ENCODE measurements at regions not wholly inside any gene's neighbourhood (a gene's known extent, or its start where the extent isn't known, plus 50 kb on each side); places are given as distances from the start of the nearest gene placed in this dataset.

DNA sequence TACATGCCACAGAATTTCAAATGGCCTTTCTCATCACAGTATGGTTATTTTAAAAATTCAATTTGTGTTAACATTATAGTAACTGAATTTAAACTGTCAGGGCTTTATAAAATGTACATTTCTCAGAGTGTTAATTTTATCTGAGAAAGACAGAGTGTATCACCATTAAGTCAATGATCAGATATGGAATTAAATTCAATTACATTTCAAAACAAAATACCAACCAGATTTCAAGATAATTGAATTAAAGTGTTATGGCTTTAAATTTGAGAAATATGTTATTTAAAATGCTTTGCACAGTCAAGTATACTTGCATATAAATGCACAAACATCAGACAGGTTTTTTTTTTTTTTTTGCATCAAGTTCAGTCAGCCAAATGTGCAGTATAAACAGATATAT lies 1574.4 kb downstream of the BRINP3 start:
- DNase-seq = no peak
- Histone ChIP-seq H3K79me2 (ENCODE audit: low read length) (no peaks in the 10 kb centered on the region), H2AFZ (ENCODE audit: low read length) (no peak overlapping the region), H3K9me2 (replicated peaks; ENCODE audit: insufficient read depth, low read length) (no peaks in the 10 kb centered on the region), H3K9me3 (replicated peaks; ENCODE audit: insufficient read depth, low read length) (no peaks in the 10 kb centered on the region), H3K9ac (ENCODE audit: low read length) (no peak overlapping the region), H3K27ac (ENCODE audit: low read length) (no peak overlapping the region), H4K20me1 (ENCODE audit: insufficient read depth, low read length) (no peaks in the 10 kb centered on the region), H3K27me3 (replicated peaks; ENCODE audit: insufficient read depth, low read length) (no peaks in the 10 kb centered on the region), H3F3A (ENCODE audit: insufficient read depth, low read length) (no peaks in the 10 kb centered on the region), H3K4me2 (ENCODE audit: low read depth, low read length) (no peak overlapping the region), H3K4me1 (ENCODE audit: low read length) (no peaks in the 10 kb centered on the region), H3K36me3 (replicated peaks; ENCODE audit: insufficient read depth, low read length) (no peaks in the 10 kb centered on the region), H3K4me3 (ENCODE audit: low read length) (no peak overlapping the region)
- TF ChIP-seq, protein P1, sequence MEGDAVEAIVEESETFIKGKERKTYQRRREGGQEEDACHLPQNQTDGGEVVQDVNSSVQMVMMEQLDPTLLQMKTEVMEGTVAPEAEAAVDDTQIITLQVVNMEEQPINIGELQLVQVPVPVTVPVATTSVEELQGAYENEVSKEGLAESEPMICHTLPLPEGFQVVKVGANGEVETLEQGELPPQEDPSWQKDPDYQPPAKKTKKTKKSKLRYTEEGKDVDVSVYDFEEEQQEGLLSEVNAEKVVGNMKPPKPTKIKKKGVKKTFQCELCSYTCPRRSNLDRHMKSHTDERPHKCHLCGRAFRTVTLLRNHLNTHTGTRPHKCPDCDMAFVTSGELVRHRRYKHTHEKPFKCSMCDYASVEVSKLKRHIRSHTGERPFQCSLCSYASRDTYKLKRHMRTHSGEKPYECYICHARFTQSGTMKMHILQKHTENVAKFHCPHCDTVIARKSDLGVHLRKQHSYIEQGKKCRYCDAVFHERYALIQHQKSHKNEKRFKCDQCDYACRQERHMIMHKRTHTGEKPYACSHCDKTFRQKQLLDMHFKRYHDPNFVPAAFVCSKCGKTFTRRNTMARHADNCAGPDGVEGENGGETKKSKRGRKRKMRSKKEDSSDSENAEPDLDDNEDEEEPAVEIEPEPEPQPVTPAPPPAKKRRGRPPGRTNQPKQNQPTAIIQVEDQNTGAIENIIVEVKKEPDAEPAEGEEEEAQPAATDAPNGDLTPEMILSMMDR (IDR thresholded peaks at IDR 0.05; ENCODE audit: low read length) = no peak
- no peak for TF ChIP-seq EZH2phosphoT487 (IDR thresholded peaks at IDR 0.05; ENCODE audit: low read length)

DNA sequence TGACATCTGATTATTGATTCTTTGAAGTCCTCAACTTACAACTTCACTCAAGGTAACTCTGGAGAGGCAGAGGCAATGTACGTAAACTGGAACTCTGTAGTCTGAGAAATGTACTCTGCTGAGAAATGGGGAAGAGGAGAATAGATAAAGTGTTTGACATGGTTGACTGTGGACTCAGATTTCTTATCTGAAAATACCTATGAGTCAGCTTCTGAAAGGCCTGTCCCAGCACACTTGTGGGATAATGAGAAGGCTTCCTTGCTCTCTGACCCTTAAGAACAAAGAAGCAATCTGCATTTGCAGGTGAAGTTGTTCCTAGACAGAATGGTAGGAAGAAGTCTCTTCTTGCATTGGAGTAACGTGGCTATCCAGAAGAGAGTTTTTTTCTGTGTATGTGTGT lies 1573.5 kb downstream of the BRINP3 start:
- no peaks in the 10 kb centered on the region for H3K4me1 ChIP-seq (ENCODE audit: low read length)
- no peaks in the 10 kb centered on the region for H3K27me3 ChIP-seq (replicated peaks; ENCODE audit: insufficient read depth, low read length)
- no peak overlapping the region for H3K9ac ChIP-seq (ENCODE audit: low read length)
- H3K79me2 ChIP-seq (ENCODE audit: low read length) = no peaks in the 10 kb centered on the region
- H3K36me3 ChIP-seq (replicated peaks; ENCODE audit: insufficient read depth, low read length) = no peaks in the 10 kb centered on the region
- no peak overlapping the region for H3K4me2 ChIP-seq (ENCODE audit: low read depth, low read length)
- H3F3A ChIP-seq (ENCODE audit: insufficient read depth, low read length) = no peaks in the 10 kb centered on the region
- H3K9me2 ChIP-seq (replicated peaks; ENCODE audit: insufficient read depth, low read length) = no peaks in the 10 kb centered on the region
- no peaks in the 10 kb centered on the region for H3K9me3 ChIP-seq (replicated peaks; ENCODE audit: insufficient read depth, low read length)
- no peak for DNase-seq
- H2AFZ ChIP-seq (ENCODE audit: low read length) = no peak overlapping the region
- no peak for TF ChIP-seq EZH2 (optimal IDR thresholded peaks at IDR 0.05; ENCODE audit: low read depth, low read length)
- no peak for TF ChIP-seq EZH2phosphoT487 (IDR thresholded peaks at IDR 0.05; ENCODE audit: low read length)
- TF ChIP-seq, protein P1 (IDR thresholded peaks at IDR 0.05; ENCODE audit: low read length) = no peak
- no peak overlapping the region for H3K27ac ChIP-seq (ENCODE audit: low read length)
- H3K4me3 ChIP-seq (ENCODE audit: low read length) = no peak overlapping the region
- H4K20me1 ChIP-seq (ENCODE audit: insufficient read depth, low read length) = no peaks in the 10 kb centered on the region

DNA sequence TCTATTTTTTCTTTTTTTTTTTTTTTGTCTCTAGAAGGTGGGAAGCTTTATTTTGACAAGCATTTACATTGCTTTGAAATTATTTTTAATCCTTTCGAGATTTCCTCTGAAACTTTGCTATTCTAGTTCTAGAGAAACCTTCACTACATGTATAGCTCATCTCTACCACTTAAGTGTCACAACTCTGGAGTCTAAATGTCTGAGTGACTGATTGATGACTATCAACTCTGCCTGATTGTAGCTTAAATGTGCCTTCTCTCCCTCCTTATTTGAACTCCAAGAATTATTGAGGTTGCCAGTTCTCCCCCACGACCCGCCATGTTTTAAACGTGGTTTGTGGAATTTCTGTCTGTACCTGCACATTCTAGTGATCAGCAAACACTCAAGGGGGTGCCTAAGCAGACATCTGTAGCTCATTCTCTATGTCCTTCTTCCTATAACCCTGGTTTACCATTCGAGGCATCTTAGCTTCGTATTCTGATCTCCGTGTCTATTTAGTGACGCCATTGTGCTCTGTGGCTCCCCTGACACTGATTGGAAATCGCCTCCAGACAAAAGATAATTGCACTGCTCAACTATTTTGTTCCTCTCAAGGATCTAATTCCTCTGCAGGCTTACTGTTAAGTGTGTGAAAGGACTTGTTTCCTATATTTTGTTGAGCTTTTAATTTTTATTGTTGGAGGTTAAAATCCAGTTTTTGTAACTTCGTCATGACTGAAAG lies 1570.6 kb downstream of the BRINP3 start:
- no peaks in the 10 kb centered on the region for H4K20me1 ChIP-seq (ENCODE audit: insufficient read depth, low read length)
- no peak overlapping the region for H3K9ac ChIP-seq (ENCODE audit: low read length)

More for the DNA sequence above, 1570.6 kb downstream of the BRINP3 start:
- no peak for DNase-seq
- H3K27me3 ChIP-seq (replicated peaks; ENCODE audit: insufficient read depth, low read length) = no peaks in the 10 kb centered on the region
- no peaks in the 10 kb centered on the region for H3K4me1 ChIP-seq (ENCODE audit: low read length)
- TF ChIP-seq, protein P1 (IDR thresholded peaks at IDR 0.05; ENCODE audit: low read length) = no peak
- TF ChIP-seq EZH2phosphoT487 (IDR thresholded peaks at IDR 0.05; ENCODE audit: low read length) (no peak), EZH2 (optimal IDR thresholded peaks at IDR 0.05; ENCODE audit: low read depth, low read length) (no peak)
- H3K4me3 ChIP-seq (ENCODE audit: low read length) = no peak overlapping the region
- H3K4me2 ChIP-seq (ENCODE audit: low read depth, low read length) = no peak overlapping the region
- H3F3A ChIP-seq (ENCODE audit: insufficient read depth, low read length) = no peaks in the 10 kb centered on the region
- no peaks in the 10 kb centered on the region for H3K9me2 ChIP-seq (replicated peaks; ENCODE audit: insufficient read depth, low read length)
- no peaks in the 10 kb centered on the region for H3K9me3 ChIP-seq (replicated peaks; ENCODE audit: insufficient read depth, low read length)
- H3K36me3 ChIP-seq (replicated peaks; ENCODE audit: insufficient read depth, low read length) = no peaks in the 10 kb centered on the region
- H3K79me2 ChIP-seq (ENCODE audit: low read length) = no peaks in the 10 kb centered on the region
- H2AFZ ChIP-seq (ENCODE audit: low read length) = no peak overlapping the region
- H3K27ac ChIP-seq (ENCODE audit: low read length) = no peak overlapping the region

All from MM.1S (cell line).